H9 (cell line): ENCODE measurements at regions not wholly inside any gene's neighbourhood (a gene's known extent, or its start where the extent isn't known, plus 50 kb on each side); places are given as distances from the start of the nearest gene placed in this dataset.

Experiments
- DNase-seq: peaks from one replicate; pipeline ENCODE4 v3.0.0-alpha.2; 2017
- H2AFZ ChIP-seq: one replicate; pipeline ENCODE4 v1.6.1; 2013; ENCODE audit warnings: mild to moderate bottlenecking, low read length, control low read depth, moderate library complexity
- H2AK5ac ChIP-seq: 2 replicates; pipeline ENCODE4 v1.6.1; 2013; ENCODE audit warnings: low read length, control low read depth, mixed read lengths; ENCODE audit not compliant: insufficient read length
- H2BK120ac ChIP-seq: one replicate; pipeline ENCODE4 v1.6.1; 2013; ENCODE audit warnings: low read depth, mild to moderate bottlenecking, low read length, control low read depth, inconsistent platforms; ENCODE audit not compliant: poor library complexity, severe bottlenecking
- H2BK12ac ChIP-seq: 2 replicates; pipeline ENCODE4 v1.6.1; 2013; ENCODE audit warnings: low read length, control low read depth, mixed read lengths, low read depth; ENCODE audit not compliant: insufficient read length
- H2BK15ac ChIP-seq: 2 replicates; pipeline ENCODE4 v1.6.1; 2013; ENCODE audit warnings: low read depth, low read length, control low read depth
- H2BK20ac ChIP-seq: one replicate; pipeline ENCODE4 v1.6.1; 2013; ENCODE audit warnings: low read depth, mild to moderate bottlenecking, low read length, control low read depth, inconsistent platforms; ENCODE audit not compliant: poor library complexity, severe bottlenecking
- H2BK5ac ChIP-seq: 2 replicates; pipeline ENCODE4 v1.6.1; 2013; ENCODE audit warnings: low read length, control low read depth, mixed read lengths; ENCODE audit not compliant: insufficient read length
- H3K14ac ChIP-seq: 2 replicates; pipeline ENCODE4 v1.6.1; 2013; ENCODE audit warnings: low read length, control low read depth; ENCODE audit not compliant: insufficient read depth
- H3K18ac ChIP-seq: 2 replicates; pipeline ENCODE4 v1.6.1; 2013; ENCODE audit warnings: low read depth, mild to moderate bottlenecking, mixed read lengths, low read length, control low read depth; ENCODE audit not compliant: insufficient read length
- H3K23ac ChIP-seq: 2 replicates; pipeline ENCODE4 v1.6.1; 2013; ENCODE audit warnings: low read length, control low read depth, mixed read lengths, low read depth; ENCODE audit not compliant: insufficient read length
- H3K23me2 ChIP-seq: 2 replicates; pipeline ENCODE4 v1.6.1; 2013; ENCODE audit warnings: low read depth, mild to moderate bottlenecking, mixed read lengths, low read length, control low read depth; ENCODE audit not compliant: insufficient read length, poor library complexity, severe bottlenecking
- H3K27ac ChIP-seq: 2 replicates; pipeline ENCODE4 v1.5.1; 2013; ENCODE audit warnings: low read length, control low read depth, mixed read lengths, low read depth; ENCODE audit not compliant: insufficient read length
- H3K27me3 ChIP-seq: 2 replicates; pipeline ENCODE4 v1.6.1; 2013; ENCODE audit warnings: low read length, control low read depth, inconsistent platforms; ENCODE audit not compliant: insufficient read depth
- H3K4ac ChIP-seq: 2 replicates; pipeline ENCODE4 v1.6.1; 2013; ENCODE audit warnings: low read depth, mild to moderate bottlenecking, control low read depth, inconsistent platforms, low read length, moderate library complexity
- H3K4me1 ChIP-seq: 2 replicates; pipeline ENCODE4 v1.6.1; 2013; ENCODE audit warnings: low read length, control low read depth, inconsistent platforms; ENCODE audit not compliant: insufficient read depth
- H3K4me2 ChIP-seq: 2 replicates; pipeline ENCODE4 v1.6.1; 2013; ENCODE audit warnings: low read length, control low read depth, mixed read lengths; ENCODE audit not compliant: insufficient read length, insufficient read depth
- H3K56ac ChIP-seq: 2 replicates; pipeline ENCODE4 v1.6.1; 2013; ENCODE audit warnings: low read depth, mild to moderate bottlenecking, mixed read lengths, low read length, control low read depth; ENCODE audit not compliant: insufficient read length
- H3K79me1 ChIP-seq: 2 replicates; pipeline ENCODE4 v1.6.1; 2013; ENCODE audit warnings: low read depth, mild to moderate bottlenecking, moderate library complexity, low read length, control low read depth, inconsistent platforms; ENCODE audit not compliant: insufficient read depth, poor library complexity, severe bottlenecking
- H3K79me2 ChIP-seq: 2 replicates; pipeline ENCODE4 v1.6.1; 2013; ENCODE audit warnings: low read length, control low read depth, inconsistent platforms; ENCODE audit not compliant: insufficient read depth
- H3K9ac ChIP-seq: 2 replicates; pipeline ENCODE4 v1.6.1; 2013; ENCODE audit warnings: low read length, control low read depth, mixed read lengths; ENCODE audit not compliant: insufficient read length; ENCODE audit errors: extremely low read depth
- H3K9me3 ChIP-seq: one replicate; pipeline ENCODE4 v1.6.1; 2013; ENCODE audit warnings: low read depth, low read length, inconsistent platforms; ENCODE audit not compliant: control insufficient read depth
- H3T11ph ChIP-seq: one replicate; pipeline ENCODE4 v1.6.1; 2013; ENCODE audit warnings: mild to moderate bottlenecking, low read length, control low read depth, inconsistent platforms
- H4K20me1 ChIP-seq: one replicate; pipeline ENCODE4 v1.6.1; 2013; ENCODE audit not compliant: control insufficient read depth, insufficient read length, insufficient read depth
- H4K5ac ChIP-seq: 2 replicates; pipeline ENCODE4 v1.6.1; 2013; ENCODE audit warnings: low read depth, mild to moderate bottlenecking, mixed read lengths, low read length, control low read depth; ENCODE audit not compliant: insufficient read length
- H4K8ac ChIP-seq: replicated peaks from 2 replicates; pipeline ENCODE4 v1.6.1; 2013; ENCODE audit warnings: low read length, control low read depth, mixed read lengths, low read depth; ENCODE audit not compliant: insufficient read length
- H4K91ac ChIP-seq: 2 replicates; pipeline ENCODE4 v1.6.1; 2013; ENCODE audit warnings: low read depth, mild to moderate bottlenecking, moderate library complexity, mixed read lengths, low read length, control low read depth; ENCODE audit not compliant: insufficient read length
- H3K27ac Mint-ChIP-seq, 3 experiments: 2 replicates in 2 of 3; 3 replicates in 1 of 3; pipeline ENCODE4 v1.8.0; 2020 to 2021; ENCODE audit warnings: mixed read lengths in 3 of 3, mild to moderate bottlenecking in 1 of 3, moderate library complexity in 1 of 3
- H3K27me3 Mint-ChIP-seq: 2 replicates; pipeline ENCODE4 v1.8.0; 2021; ENCODE audit warnings: low read depth, mild to moderate bottlenecking, moderate library complexity, mixed read lengths
- H3K36me3 Mint-ChIP-seq, 3 experiments: 2 replicates in 2 of 3; 3 replicates in 1 of 3; pipeline ENCODE4 v1.8.0; 2020 to 2021; ENCODE audit warnings: low read depth in 3 of 3, mixed read lengths in 3 of 3; ENCODE audit not compliant: insufficient read depth in 1 of 3
- H3K4me1 Mint-ChIP-seq, 2 experiments: 2 replicates each; pipeline ENCODE4 v1.8.0; 2020; ENCODE audit warnings: mixed read lengths in 2 of 2
- H3K4me3 Mint-ChIP-seq, 2 experiments: 2 replicates in 1 of 2; 3 replicates in 1 of 2; pipeline ENCODE4 v1.8.0; 2020 to 2021; ENCODE audit warnings: mild to moderate bottlenecking in 2 of 2, mixed read lengths in 2 of 2, moderate library complexity in 1 of 2
- H3K9me3 Mint-ChIP-seq, 2 experiments: 2 replicates in 1 of 2; 3 replicates in 1 of 2; pipeline ENCODE4 v1.8.0; 2020; ENCODE audit warnings: mild to moderate bottlenecking in 2 of 2, mixed read lengths in 2 of 2, moderate library complexity in 1 of 2
- CTCF ChIP-seq: fragments of 200-600 bp; sonication (generic); conservative IDR thresholded peaks from 3 replicates; pipeline ENCODE4 v1.8.0; 2021; ENCODE audit warnings: antibody characterized with exemption, mild to moderate bottlenecking
- WGBS: extraction: QIAGEN DNeasy Blood & Tissue Kit; methylation state at CpG from one replicate; pipeline ENCODE4 v1.1.7; 2013; ENCODE audit warnings: missing lambda C conversion rate, low lambda C conversion rate, mixed read lengths; ENCODE audit not compliant: insufficient read length; ENCODE audit errors: extremely low coverage; 5-methylcytosine and 5-hydroxymethylcytosine counted together

- Histone ChIP-seq H2BK15ac (no peak overlapping the region), H2BK12ac (no peak overlapping the region), H3K18ac (no peak overlapping the region), H3T11ph (no peak overlapping the region), H3K14ac (no peak overlapping the region), H3K9ac (no peak overlapping the region), H4K91ac (no peak overlapping the region), H3K79me1 (no peaks in the 10 kb centered on the region), H3K23ac (no peak overlapping the region), H3K4ac (no peak overlapping the region), H3K27ac (no peak overlapping the region), H2AK5ac (no peak overlapping the region), H4K5ac (no peak overlapping the region), H3K9me3 (no peaks in the 10 kb centered on the region), H3K4me2 (no peak overlapping the region), H2BK20ac (no peak overlapping the region), H3K56ac (no peak overlapping the region), H3K23me2 (no peaks in the 10 kb centered on the region), H4K20me1 (no peaks in the 10 kb centered on the region), H2AFZ (no peak overlapping the region), H3K27me3 (no peaks in the 10 kb centered on the region), H3K79me2 (no peaks in the 10 kb centered on the region), H3K4me1 (no peaks in the 10 kb centered on the region), H4K8ac (no peak overlapping the region), H2BK5ac (no peak overlapping the region), H2BK120ac (no peak overlapping the region)
- no peak overlapping the region for H3K4me3 Mint-ChIP-seq
- no peaks in the 10 kb centered on the region for H3K9me3 Mint-ChIP-seq
- H3K36me3 Mint-ChIP-seq: no peaks in the 10 kb centered on the region
- WGBS: 100% methylated on average over 1 of the region's 6 CpGs
- DNase-seq: no peak
- no peaks in the 10 kb centered on the region for H3K4me1 Mint-ChIP-seq
- TF ChIP-seq CTCF: no peak
- no peak overlapping the region for H3K27ac Mint-ChIP-seq
- no peaks in the 10 kb centered on the region for H3K27me3 Mint-ChIP-seq
These were observed 91.1 kb upstream of the NOL4 start for GRCh38 chr18:34315591-34316352.
